Right lobe of liver (tissue), 6 donors: ENCODE measurements at regions not wholly inside any gene's neighbourhood (a gene's known extent, or its start where the extent isn't known, plus 50 kb on each side); places are given as distances from the start of the nearest gene placed in this dataset.

ENCODE experiments used
- ATAC-seq, 4 donors: fragments of 200-7000 bp; cut with Tn5 transposase; one replicate each; pipeline ENCODE4 v1.9.1; 2020; ENCODE audit warnings: mild to moderate bottlenecking in 4 of 4, moderate library complexity in 4 of 4
- DNase-seq, 3 donors: peaks; one replicate each; pipeline ENCODE4 v3.0.0-alpha.2; 2020
- H3K27ac ChIP-seq, 3 donors: fragments of 200-600 bp; one replicate each; pipeline ENCODE4 v1.8.0; 2022
- H3K27me3 ChIP-seq, 2 donors: fragments of 200-600 bp; one replicate each; pipeline ENCODE4 v1.8.0; 2022
- H3K36me3 ChIP-seq, 4 donors: fragments of 200-600 bp; sonication (generic) in 1 of 4; one replicate each; pipeline versions ENCODE4 v1.5.1 to v1.8.0; 2017 to 2022; ENCODE audit warnings: control low read depth in 1 of 4
- H3K4me1 ChIP-seq, 4 donors: fragments of 200-600 bp; sonication (generic) in 1 of 4; one replicate each; pipeline versions ENCODE4 v1.5.1 to v1.8.0; 2017 to 2022; ENCODE audit warnings: control low read depth in 1 of 4
- H3K4me3 ChIP-seq, 3 donors: fragments of 200-600 bp; one replicate each; pipeline ENCODE4 v1.8.0; 2022
- H3K9me3 ChIP-seq, 4 donors: fragments of 200-600 bp; sonication (generic) in 1 of 4; one replicate each; pipeline versions ENCODE4 v1.5.1 to v1.8.0; 2017 to 2022; ENCODE audit warnings: control low read depth in 1 of 4
- CTCF ChIP-seq, 4 donors: fragments of 200-600 bp in 3 of 4; fragments of 450-650 bp in 1 of 4; IDR thresholded peaks; one replicate each; pipeline versions ENCODE4 v1.5.1 to v1.8.0; 2016 to 2022; ENCODE audit warnings: antibody characterized with exemption in 4 of 4, mild to moderate bottlenecking in 2 of 4
- POLR2A ChIP-seq: fragments of 450-650 bp; IDR thresholded peaks from one replicate; pipeline ENCODE4 v1.6.1; 2017; ENCODE audit warnings: antibody characterized with exemption, mild to moderate bottlenecking
- WGBS: methylation state at CpG from one replicate; pipeline ENCODE4 v1.1.6; 2018; ENCODE audit warnings: low coverage, low lambda C conversion rate; ENCODE audit not compliant: insufficient coverage; ENCODE audit errors: missing lambda C conversion rate; 5-methylcytosine and 5-hydroxymethylcytosine counted together
- intact Hi-C, 2 donors: fragments of 100-400 bp; cut with DNase I; formaldehyde crosslinking; loops; one replicate each; pipeline versions ENCODE4 v1.11.2 to v1.14.1; 2022
- donor health status: DM: no; HTN: yes; CAD: no.
- donor health status: DM: no; HTN: no; CAD: no.
- donor health status: DM: no; HTN: no; CAD: no.
- donor health status: DM: no; HTN: yes; CAD: no.
- donor health status: DM: no; HTN: yes; CAD: no.

- DNase-seq (no peak), ATAC-seq (no peak)
- Histone ChIP-seq H3K27me3 (no peaks in the 10 kb centered on the region), H3K27ac (no peak overlapping the region), H3K4me1 (no peaks in the 10 kb centered on the region), H3K9me3 (no peaks in the 10 kb centered on the region), H3K4me3 (no peak overlapping the region), H3K36me3 (no peaks in the 10 kb centered on the region)
- WGBS: 27% methylated on average over 1 of the region's 1 CpG
- intact Hi-C loops: no loop called here
- TF ChIP-seq CTCF (IDR thresholded peaks at IDR 0.05) (no peak), POLR2A (no peak)
Observed at GRCh38 chr4:18795794-18796193, 774.2 kb upstream of the LCORL start.

- intact Hi-C loops: no loop called here
- no peak for DNase-seq
- Histone ChIP-seq H3K9me3 (no peaks in the 10 kb centered on the region), H3K4me1 (no peaks in the 10 kb centered on the region), H3K4me3 (no peak overlapping the region), H3K27me3 (no peaks in the 10 kb centered on the region), H3K27ac (no peak overlapping the region), H3K36me3 (no peaks in the 10 kb centered on the region)
- WGBS: 37% methylated on average over 4 of the region's 4 CpGs
- TF ChIP-seq POLR2A (no peak), CTCF (IDR thresholded peaks at IDR 0.05) (no peak)
- no peak for ATAC-seq
Observed at GRCh38 chr4:18777190-18777930, 755.8 kb upstream of the LCORL start.

- Histone ChIP-seq H3K4me3 (no peak overlapping the region), H3K9me3 (no peaks in the 10 kb centered on the region), H3K27ac (no peak overlapping the region), H3K36me3 (no peaks in the 10 kb centered on the region), H3K4me1 (no peaks in the 10 kb centered on the region), H3K27me3 (no peaks in the 10 kb centered on the region)
- intact Hi-C loops: no loop called here
- ATAC-seq (no peak), DNase-seq (no peak)
- WGBS: 34% methylated on average over 2 of the region's 2 CpGs
- TF ChIP-seq CTCF (IDR thresholded peaks at IDR 0.05) (no peak), POLR2A (no peak)
Observed at GRCh38 chr4:18767921-18768320, 746.4 kb upstream of the LCORL start.

- intact Hi-C loops: no loop called here
- no peak for DNase-seq
- H3K4me3 ChIP-seq: no peak overlapping the region
- no peak for ATAC-seq
- no peaks in the 10 kb centered on the region for H3K9me3 ChIP-seq
- H3K36me3 ChIP-seq: no peaks in the 10 kb centered on the region
- TF ChIP-seq CTCF (IDR thresholded peaks at IDR 0.05) (no peak), POLR2A (no peak)
- H3K4me1 ChIP-seq: no peaks in the 10 kb centered on the region
- H3K27me3 ChIP-seq: no peaks in the 10 kb centered on the region
- H3K27ac ChIP-seq: no peak overlapping the region
Observed at GRCh38 chr4:18756671-18757070, 735.1 kb upstream of the LCORL start.

- no peaks in the 10 kb centered on the region for H3K4me1 ChIP-seq
- H3K27me3 ChIP-seq: no peaks in the 10 kb centered on the region
- no peaks in the 10 kb centered on the region for H3K36me3 ChIP-seq
- DNase-seq (no peak), ATAC-seq (no peak)
- intact Hi-C loops: no loop called here
- no peak for TF ChIP-seq POLR2A
- TF ChIP-seq CTCF (IDR thresholded peaks at IDR 0.05): no peak
- H3K27ac ChIP-seq: no peak overlapping the region
- no peaks in the 10 kb centered on the region for H3K9me3 ChIP-seq
- WGBS: 50% methylated on average over 2 of the region's 2 CpGs
- H3K4me3 ChIP-seq: no peak overlapping the region
Observed at GRCh38 chr4:18754180-18754579, 732.6 kb upstream of the LCORL start.
